GM21367 (cell line): ENCODE measurements at regions not wholly inside any gene's neighbourhood (a gene's known extent, or its start where the extent isn't known, plus 50 kb on each side); places are given as distances from the start of the nearest gene placed in this dataset.

Source experiments
- ATAC-seq: cut with Tn5 transposase; IDR thresholded peaks from one replicate; pipeline ENCODE4 v1.9.1; 2021; ENCODE audit not compliant: unreplicated experiment

- ATAC-seq = no peak
These were observed 492.5 kb upstream of the TGFBR2 start for GRCh38 chr3:30113906-30114305.

- no peak for ATAC-seq
These were observed 491.5 kb upstream of the TGFBR2 start for GRCh38 chr3:30114918-30115317.

GRCh38 chr3:30122359-30122758 lies 484.0 kb upstream of the TGFBR2 start:
- no peak for ATAC-seq

GRCh38 chr3:30123224-30123623 lies 483.2 kb upstream of the TGFBR2 start:
- no peak for ATAC-seq

- no peak for ATAC-seq
These were observed 482.6 kb upstream of the TGFBR2 start for GRCh38 chr3:30123755-30124154.

- no peak for ATAC-seq
These were observed 481.7 kb upstream of the TGFBR2 start for GRCh38 chr3:30124435-30125370.

- no peak for ATAC-seq
These were observed 476.6 kb upstream of the TGFBR2 start for GRCh38 chr3:30129765-30130164.

- no peak for ATAC-seq
These were observed 476.0 kb upstream of the TGFBR2 start for GRCh38 chr3:30130391-30130790.

- ATAC-seq = no peak
These were observed 475.2 kb upstream of the TGFBR2 start for GRCh38 chr3:30131191-30131590.

- no peak for ATAC-seq
These were observed 471.2 kb upstream of the TGFBR2 start for GRCh38 chr3:30135190-30135589.

GRCh38 chr3:30139283-30139682 lies 467.1 kb upstream of the TGFBR2 start:
- ATAC-seq = no peak

- no peak for ATAC-seq
These were observed 465.9 kb upstream of the TGFBR2 start for GRCh38 chr3:30140356-30141075.

- ATAC-seq = no peak
These were observed 465.2 kb upstream of the TGFBR2 start for GRCh38 chr3:30141178-30141581.

- ATAC-seq = no peak
These were observed 464.5 kb upstream of the TGFBR2 start for GRCh38 chr3:30141927-30142326.

GRCh38 chr3:30142946-30143345 lies 463.5 kb upstream of the TGFBR2 start:
- ATAC-seq = no peak

GRCh38 chr3:30145281-30145680 lies 461.1 kb upstream of the TGFBR2 start:
- ATAC-seq = no peak

GRCh38 chr3:30146978-30147377 lies 459.4 kb upstream of the TGFBR2 start:
- no peak for ATAC-seq

GRCh38 chr3:30154853-30155252 lies 451.5 kb upstream of the TGFBR2 start:
- no peak for ATAC-seq

GRCh38 chr3:30155755-30156154 lies 450.6 kb upstream of the TGFBR2 start:
- ATAC-seq = no peak

- ATAC-seq = no peak
These were observed 449.6 kb upstream of the TGFBR2 start for GRCh38 chr3:30156586-30157498.

- no peak for ATAC-seq
These were observed 445.0 kb upstream of the TGFBR2 start for GRCh38 chr3:30161375-30161774.
